ENCODE measurements at regions not wholly inside any gene's neighbourhood (a gene's known extent, or its start where the extent isn't known, plus 50 kb on each side); places are given as distances from the start of the nearest gene placed in this dataset.

DNA sequence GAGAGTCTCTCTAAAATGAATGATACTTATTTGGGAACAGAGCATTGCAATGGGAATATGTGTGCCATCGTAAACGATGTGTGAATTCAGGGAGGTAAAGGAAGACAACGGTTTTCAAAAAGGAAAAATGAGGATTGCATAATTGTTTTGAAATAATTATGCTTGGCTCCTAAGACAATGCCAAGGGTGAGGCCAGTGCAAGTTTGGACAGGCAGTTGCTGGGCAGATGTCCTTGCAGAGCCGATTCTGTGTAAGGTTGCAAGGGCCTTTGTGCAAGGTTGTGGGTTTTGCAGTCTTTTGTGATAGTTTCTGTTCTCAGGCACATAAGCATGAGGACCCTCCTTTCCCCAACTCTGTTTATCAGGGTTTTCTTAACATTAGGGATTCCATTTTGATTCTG, 70.0 kb upstream of the ZNF236 start:
- H3K9me3 ChIP-seq (ENCODE audit: control insufficient read depth, low read length): no peaks in the 10 kb centered on the region
- WGBS, 2 experiments: 95 to 99% methylated on average over 4 of the region's 4 CpGs
- H3K4me3 ChIP-seq (ENCODE audit: insufficient read depth, low read depth, low read length): no peak overlapping the region
- H3K27ac ChIP-seq (ENCODE audit: insufficient read depth, low read depth, low read length, poor library complexity, severe bottlenecking): no peak overlapping the region
- no peaks in the 10 kb centered on the region for H3K4me1 ChIP-seq (ENCODE audit: control insufficient read depth, insufficient read depth, low read length)
- no peaks in the 10 kb centered on the region for H3K36me3 ChIP-seq (ENCODE audit: control insufficient read depth, insufficient read depth, low read length)
- H3K27me3 ChIP-seq (ENCODE audit: control insufficient read depth, insufficient read depth, low read length, poor library complexity, severe bottlenecking): no peaks in the 10 kb centered on the region

DNA sequence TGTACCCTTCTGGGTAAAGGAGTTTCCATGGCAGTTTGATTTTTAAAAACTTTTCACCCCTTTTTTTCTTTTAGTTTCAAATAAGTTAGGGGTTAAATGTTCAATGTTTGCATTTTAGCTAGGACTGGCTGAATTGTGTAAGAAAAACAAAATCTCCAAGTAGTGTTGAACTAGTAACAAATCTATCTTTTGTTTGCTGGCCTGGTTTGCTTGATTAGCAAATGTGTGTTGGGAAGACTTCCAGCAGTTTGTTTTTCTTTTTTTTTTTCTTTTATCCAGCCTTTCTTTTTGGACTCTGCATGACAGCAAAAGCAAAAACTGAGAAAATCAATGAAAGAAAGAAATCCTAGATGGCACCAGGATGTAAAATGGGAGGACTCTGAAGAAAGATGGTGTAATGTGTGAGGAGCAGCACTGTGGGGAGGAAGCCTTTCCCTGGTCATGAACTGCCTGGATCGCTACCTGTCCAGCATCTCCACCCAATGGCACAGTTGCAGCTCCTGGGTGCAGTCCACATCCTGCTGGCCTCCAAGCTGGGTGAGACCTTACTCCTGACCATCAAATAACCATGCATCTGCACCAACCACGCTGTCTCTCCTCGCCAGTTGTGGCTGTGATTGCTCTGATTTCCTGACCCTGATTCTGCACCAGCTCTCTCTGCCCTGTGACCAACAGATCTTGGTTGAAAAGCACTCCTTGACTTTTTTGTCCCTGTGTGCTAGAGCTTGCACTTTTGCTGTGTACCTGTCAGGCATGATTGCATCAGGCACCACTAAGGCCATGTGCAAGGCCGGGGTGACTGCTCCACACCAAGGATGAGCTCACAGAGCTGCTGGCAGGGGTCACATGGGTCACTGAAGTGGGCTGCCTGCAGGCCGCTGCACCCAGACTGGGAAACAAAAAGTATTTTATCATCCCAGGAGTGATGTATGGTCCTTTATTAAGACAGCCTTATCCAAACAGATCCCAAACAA, 71.2 kb upstream of the ZNF236 start:
- no peak overlapping the region for H3K4me3 ChIP-seq (ENCODE audit: insufficient read depth, low read depth, low read length)
- WGBS, 2 experiments: 89 to 94% methylated on average over 5 of the region's 5 CpGs
- no peaks in the 10 kb centered on the region for H3K36me3 ChIP-seq (ENCODE audit: control insufficient read depth, insufficient read depth, low read length)
- H3K4me1 ChIP-seq (ENCODE audit: control insufficient read depth, insufficient read depth, low read length): no peaks in the 10 kb centered on the region
- no peaks in the 10 kb centered on the region for H3K9me3 ChIP-seq (ENCODE audit: control insufficient read depth, low read length)
- no peaks in the 10 kb centered on the region for H3K27me3 ChIP-seq (ENCODE audit: control insufficient read depth, insufficient read depth, low read length, poor library complexity, severe bottlenecking)
- no peak overlapping the region for H3K27ac ChIP-seq (ENCODE audit: insufficient read depth, low read depth, low read length, poor library complexity, severe bottlenecking)

- peaks cover 4% of the 10 kb centered on the region for H3K9me3 ChIP-seq (ENCODE audit: control insufficient read depth, low read length)
- no peaks in the 10 kb centered on the region for H3K36me3 ChIP-seq (ENCODE audit: control insufficient read depth, insufficient read depth, low read length)
- no peaks in the 10 kb centered on the region for H3K27me3 ChIP-seq (ENCODE audit: control insufficient read depth, insufficient read depth, low read length, poor library complexity, severe bottlenecking)
- H3K4me1 ChIP-seq (ENCODE audit: control insufficient read depth, insufficient read depth, low read length): no peaks in the 10 kb centered on the region
- no peak overlapping the region for H3K27ac ChIP-seq (ENCODE audit: insufficient read depth, low read depth, low read length, poor library complexity, severe bottlenecking)
- no peak overlapping the region for H3K4me3 ChIP-seq (ENCODE audit: insufficient read depth, low read depth, low read length)
These were observed 72.1 kb upstream of the ZNF236 start for GRCh38 chr18:76750269-76750668.

DNA sequence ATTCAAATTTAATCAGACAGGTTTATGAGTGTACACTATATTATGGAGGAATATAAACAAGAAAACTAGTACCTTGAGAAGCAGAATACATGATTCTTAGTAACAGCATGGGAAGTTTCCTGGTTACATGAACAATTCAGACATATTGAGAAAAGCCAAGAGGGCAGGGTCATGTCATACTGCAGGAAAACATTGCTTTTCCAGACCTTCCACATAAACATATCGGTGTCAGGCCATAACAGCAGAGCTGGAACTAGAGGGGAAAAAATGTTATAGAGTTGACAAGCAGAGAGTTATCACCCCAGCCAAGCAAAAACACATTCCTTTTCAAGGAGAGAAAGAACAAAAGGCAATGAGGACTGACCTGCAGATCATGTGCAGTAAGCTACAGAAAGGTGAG, 74.7 kb upstream of the ZNF236 start:
- Histone ChIP-seq H3K4me1 (ENCODE audit: control insufficient read depth, insufficient read depth, low read length) (no peaks in the 10 kb centered on the region), H3K27me3 (ENCODE audit: control insufficient read depth, insufficient read depth, low read length, poor library complexity, severe bottlenecking) (no peaks in the 10 kb centered on the region), H3K27ac (ENCODE audit: insufficient read depth, low read depth, low read length, poor library complexity, severe bottlenecking) (no peak overlapping the region), H3K9me3 (ENCODE audit: control insufficient read depth, low read length) (peaks cover 4% of the 10 kb centered on the region), H3K36me3 (ENCODE audit: control insufficient read depth, insufficient read depth, low read length) (no peaks in the 10 kb centered on the region), H3K4me3 (ENCODE audit: insufficient read depth, low read depth, low read length) (no peak overlapping the region)
- 100% methylated on average over 1 of the region's 1 CpG for WGBS, 2 experiments

DNA sequence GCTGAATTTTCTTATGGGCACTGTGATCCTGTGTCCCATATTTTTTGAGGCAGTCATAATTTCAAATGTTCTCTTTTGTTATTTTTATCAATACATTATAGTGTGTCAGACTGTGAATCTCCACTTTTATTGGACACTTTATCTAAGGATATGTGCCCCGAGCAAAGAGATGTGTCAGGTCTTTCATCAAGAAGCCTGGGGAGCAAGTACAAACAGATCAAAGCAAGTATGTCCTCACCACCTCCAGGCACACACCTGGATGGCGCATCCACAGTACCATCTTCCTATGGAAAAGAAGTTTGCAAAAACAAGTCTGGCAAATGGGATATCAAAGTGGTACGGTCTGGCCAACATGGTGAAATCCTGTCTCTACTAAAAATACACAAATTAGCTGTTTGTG, 81.0 kb upstream of the ZNF236 start:
- peaks cover 4% of the 10 kb centered on the region for H3K9me3 ChIP-seq (ENCODE audit: control insufficient read depth, low read length)
- H3K27me3 ChIP-seq (ENCODE audit: control insufficient read depth, insufficient read depth, low read length, poor library complexity, severe bottlenecking): no peaks in the 10 kb centered on the region
- H3K4me3 ChIP-seq (ENCODE audit: insufficient read depth, low read depth, low read length): no peak overlapping the region
- H3K4me1 ChIP-seq (ENCODE audit: control insufficient read depth, insufficient read depth, low read length): no peaks in the 10 kb centered on the region
- H3K36me3 ChIP-seq (ENCODE audit: control insufficient read depth, insufficient read depth, low read length): no peaks in the 10 kb centered on the region
- WGBS, 2 experiments: 90% methylated on average over 3 of the region's 3 CpGs
- H3K27ac ChIP-seq (ENCODE audit: insufficient read depth, low read depth, low read length, poor library complexity, severe bottlenecking): no peak overlapping the region

GRCh38 chr18:76736309-76736708, 86.0 kb upstream of the ZNF236 start:
- no peaks in the 10 kb centered on the region for H3K27me3 ChIP-seq (ENCODE audit: control insufficient read depth, insufficient read depth, low read length, poor library complexity, severe bottlenecking)
- no peak overlapping the region for H3K27ac ChIP-seq (ENCODE audit: insufficient read depth, low read depth, low read length, poor library complexity, severe bottlenecking)
- H3K36me3 ChIP-seq (ENCODE audit: control insufficient read depth, insufficient read depth, low read length): no peaks in the 10 kb centered on the region
- no peaks in the 10 kb centered on the region for H3K4me1 ChIP-seq (ENCODE audit: control insufficient read depth, insufficient read depth, low read length)
- no peaks in the 10 kb centered on the region for H3K9me3 ChIP-seq (ENCODE audit: control insufficient read depth, low read length)
- WGBS, 2 experiments: 94 to 96% methylated on average over 18 of the region's 18 CpGs
- H3K4me3 ChIP-seq (ENCODE audit: insufficient read depth, low read depth, low read length): no peak overlapping the region

DNA sequence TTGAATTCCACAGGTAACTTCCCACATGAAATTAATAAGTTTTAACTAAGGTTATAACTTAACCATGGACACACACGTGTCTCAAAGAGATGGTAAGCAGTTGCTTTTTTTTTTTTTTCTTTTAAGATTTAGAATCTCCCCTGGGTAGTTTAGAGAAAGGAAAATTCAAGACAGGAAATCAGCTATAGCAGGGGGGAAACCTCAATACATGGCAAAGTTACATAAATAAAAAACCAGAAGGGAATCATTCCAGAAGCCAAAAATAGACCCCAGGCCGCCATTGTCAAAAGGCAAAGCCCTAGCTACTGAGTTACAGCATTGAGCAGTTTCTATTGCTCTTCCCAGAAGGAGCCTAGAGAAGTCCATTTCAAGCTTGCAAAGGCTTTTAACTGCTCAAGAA, 91.5 kb upstream of the ZNF236 start:
- Histone ChIP-seq H3K27ac (ENCODE audit: insufficient read depth, low read depth, low read length, poor library complexity, severe bottlenecking) (peak overlapping the region; percentile 42), H3K4me3 (ENCODE audit: insufficient read depth, low read depth, low read length) (no peak overlapping the region), H3K9me3 (ENCODE audit: control insufficient read depth, low read length) (no peaks in the 10 kb centered on the region), H3K27me3 (ENCODE audit: control insufficient read depth, insufficient read depth, low read length, poor library complexity, severe bottlenecking) (no peaks in the 10 kb centered on the region), H3K36me3 (ENCODE audit: control insufficient read depth, insufficient read depth, low read length) (no peaks in the 10 kb centered on the region), H3K4me1 (ENCODE audit: control insufficient read depth, insufficient read depth, low read length) (no peaks in the 10 kb centered on the region)
- WGBS, 2 experiments: 85 to 89% methylated on average over 1 to 2 of the region's 2 CpGs

DNA sequence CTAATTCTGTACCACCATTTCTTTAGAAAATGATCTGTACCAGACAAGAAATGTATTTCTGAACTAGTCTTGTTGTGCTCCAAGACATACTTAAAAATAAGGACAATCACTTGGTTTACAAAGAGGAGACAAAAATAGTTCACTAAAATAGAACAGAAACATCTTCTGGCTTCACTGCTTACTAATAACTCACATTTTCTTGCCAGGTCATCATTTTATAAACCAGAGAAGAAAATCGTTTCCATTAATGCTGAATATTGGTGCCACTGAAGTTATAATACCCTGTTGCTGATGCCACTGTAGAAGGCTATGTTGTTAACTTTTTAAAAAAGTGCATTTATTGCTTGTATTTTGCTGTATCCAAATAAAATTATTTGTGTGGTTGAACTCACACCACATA, 94.8 kb upstream of the ZNF236 start:
- 84 to 100% methylated on average over 1 of the region's 1 CpG for WGBS, 2 experiments
- Histone ChIP-seq H3K4me1 (ENCODE audit: control insufficient read depth, insufficient read depth, low read length) (no peaks in the 10 kb centered on the region), H3K4me3 (ENCODE audit: insufficient read depth, low read depth, low read length) (no peak overlapping the region), H3K27ac (ENCODE audit: insufficient read depth, low read depth, low read length, poor library complexity, severe bottlenecking) (no peak overlapping the region), H3K9me3 (ENCODE audit: control insufficient read depth, low read length) (no peaks in the 10 kb centered on the region), H3K27me3 (ENCODE audit: control insufficient read depth, insufficient read depth, low read length, poor library complexity, severe bottlenecking) (no peaks in the 10 kb centered on the region), H3K36me3 (ENCODE audit: control insufficient read depth, insufficient read depth, low read length) (no peaks in the 10 kb centered on the region)

DNA sequence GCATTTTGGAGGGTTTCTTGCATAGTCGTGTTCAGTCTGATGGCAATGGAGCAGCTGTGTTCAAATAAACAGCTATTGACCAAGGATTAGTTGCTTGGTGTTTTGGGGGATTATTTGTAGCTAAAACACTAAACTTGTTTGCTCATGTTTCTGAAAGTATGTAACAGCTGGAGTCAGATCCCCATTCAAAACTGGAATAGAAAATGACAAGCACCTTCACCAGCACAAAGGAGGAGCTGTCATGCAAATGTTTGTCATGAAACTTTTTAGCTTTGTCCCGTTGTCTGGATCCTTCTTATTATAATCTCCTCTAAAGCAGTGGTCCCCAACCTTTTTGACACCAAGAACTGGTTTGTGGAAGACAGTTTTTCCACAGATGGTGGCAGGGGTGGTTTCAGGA, 96.9 kb upstream of the ZNF236 start:
- Histone ChIP-seq H3K9me3 (ENCODE audit: control insufficient read depth, low read length) (no peaks in the 10 kb centered on the region), H3K27ac (ENCODE audit: insufficient read depth, low read depth, low read length, poor library complexity, severe bottlenecking) (no peak overlapping the region), H3K36me3 (ENCODE audit: control insufficient read depth, insufficient read depth, low read length) (no peaks in the 10 kb centered on the region), H3K4me3 (ENCODE audit: insufficient read depth, low read depth, low read length) (no peak overlapping the region), H3K27me3 (ENCODE audit: control insufficient read depth, insufficient read depth, low read length, poor library complexity, severe bottlenecking) (no peaks in the 10 kb centered on the region), H3K4me1 (ENCODE audit: control insufficient read depth, insufficient read depth, low read length) (no peaks in the 10 kb centered on the region)
- WGBS, 2 experiments: 69 to 70% methylated on average over 2 of the region's 2 CpGs

GRCh38 chr18:76722224-76723061, 99.9 kb upstream of the ZNF236 start:
- H3K27ac ChIP-seq (ENCODE audit: insufficient read depth, low read depth, low read length, poor library complexity, severe bottlenecking): no peak overlapping the region
- no peak overlapping the region for H3K4me3 ChIP-seq (ENCODE audit: insufficient read depth, low read depth, low read length)
- no peaks in the 10 kb centered on the region for H3K4me1 ChIP-seq (ENCODE audit: control insufficient read depth, insufficient read depth, low read length)
- WGBS, 2 experiments: 92 to 94% methylated on average over 14 of the region's 14 CpGs
- H3K27me3 ChIP-seq (ENCODE audit: control insufficient read depth, insufficient read depth, low read length, poor library complexity, severe bottlenecking): no peaks in the 10 kb centered on the region
- no peaks in the 10 kb centered on the region for H3K36me3 ChIP-seq (ENCODE audit: control insufficient read depth, insufficient read depth, low read length)
- no peaks in the 10 kb centered on the region for H3K9me3 ChIP-seq (ENCODE audit: control insufficient read depth, low read length)
